CD4-positive, alpha-beta T cell treated with Interleukin-21 for 1 hour (primary cell): ENCODE measurements at regions not wholly inside any gene's neighbourhood (a gene's known extent, or its start where the extent isn't known, plus 50 kb on each side); places are given as distances from the start of the nearest gene placed in this dataset.
A peak's percentile ranks its signal among the peaks of the same experiment; 100 is the strongest.

Source experiments
- DNase-seq: peaks from one replicate; pipeline ENCODE4 v3.0.0-alpha.2; 2020

GRCh38 chr21:41671212-41671762 is 95.6 kb downstream of the RIPK4 start:
- DNase-seq: no peak

- DNase-seq: no peak
These were observed 96.6 kb downstream of the RIPK4 start for GRCh38 chr21:41670056-41670805.

DNA sequence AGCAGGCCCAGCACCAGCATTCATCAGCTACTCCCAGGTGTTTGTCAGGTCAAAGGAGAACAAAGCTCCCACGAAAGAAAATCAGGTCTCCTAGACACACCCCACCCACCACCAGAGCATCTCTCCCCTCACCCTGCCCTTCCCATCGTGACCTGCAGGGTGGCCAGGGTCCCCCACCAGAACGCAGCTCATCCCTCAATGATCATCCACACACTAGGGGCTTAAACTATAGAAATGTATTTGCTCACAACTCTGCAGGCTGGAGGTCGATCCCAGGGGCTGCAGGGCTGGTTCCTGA is 97.4 kb downstream of the RIPK4 start:
- DNase-seq: no peak

DNA sequence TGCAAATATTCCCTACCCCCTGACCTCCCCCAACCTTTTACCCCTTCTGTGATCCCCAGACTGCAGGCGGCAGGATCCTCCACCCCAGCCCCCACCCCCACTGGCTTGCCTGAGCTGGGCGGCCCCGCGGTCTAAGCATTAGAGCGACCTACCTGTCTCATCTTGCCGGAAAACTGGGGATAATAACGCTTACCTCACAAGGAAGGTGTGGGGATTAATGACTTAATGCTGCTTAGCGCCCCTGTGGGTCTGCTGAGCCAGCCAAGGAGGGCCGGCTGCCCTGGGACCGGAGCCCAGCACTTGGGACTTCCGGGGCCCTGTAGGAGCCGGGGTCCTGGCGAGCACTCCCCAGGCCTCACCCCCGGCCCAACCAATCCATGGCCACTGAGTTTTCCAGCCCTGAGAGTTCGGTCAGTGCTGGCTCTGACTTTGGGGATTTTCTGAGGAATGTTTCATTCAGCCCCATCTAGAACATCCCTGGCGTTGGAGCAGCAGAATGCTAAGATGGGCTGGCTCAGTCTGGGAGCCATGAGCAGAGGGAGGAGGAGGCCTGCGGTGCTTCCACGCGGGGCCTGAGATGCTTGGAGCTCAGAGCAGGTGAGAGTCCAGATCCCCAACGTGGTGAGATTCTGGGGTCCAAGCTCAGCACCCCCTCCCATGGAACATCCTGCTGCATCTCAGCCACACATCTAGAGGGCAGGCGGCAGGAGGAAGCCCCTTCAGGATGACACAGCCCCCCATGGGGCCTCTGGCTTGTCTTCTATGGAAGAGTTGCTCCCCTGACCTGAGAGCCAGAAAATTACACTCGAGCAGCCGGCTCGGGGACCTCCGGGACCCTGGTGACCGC is 97.9 kb downstream of the RIPK4 start:
- no peak for DNase-seq

DNA sequence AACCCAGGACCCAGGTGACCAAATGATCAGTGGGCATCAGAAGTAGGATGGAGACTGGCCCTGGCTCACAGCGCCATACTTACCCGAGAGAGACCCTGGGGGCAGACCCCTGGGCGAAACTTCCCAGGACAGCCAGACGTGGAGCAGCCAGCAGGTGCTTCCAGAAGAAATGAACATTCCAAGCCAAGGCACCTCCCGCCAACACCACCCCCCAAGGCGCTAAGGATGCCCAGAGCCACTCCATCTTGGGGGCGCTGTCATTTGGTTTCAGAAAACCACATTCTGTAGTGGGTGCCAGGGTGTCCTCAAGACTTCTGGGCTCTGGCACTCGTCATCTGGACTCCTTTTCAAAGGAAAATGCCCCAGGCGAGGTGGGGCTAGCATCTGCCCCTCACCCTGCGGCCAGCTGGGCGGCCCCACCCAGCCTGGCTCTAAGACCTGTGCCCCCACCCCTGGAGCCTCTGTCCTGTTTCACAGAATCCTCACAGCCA is 98.8 kb downstream of the RIPK4 start:
- no peak for DNase-seq

- DNase-seq: no peak
These were observed 99.7 kb downstream of the RIPK4 start for GRCh38 chr21:41667136-41667535.

DNA sequence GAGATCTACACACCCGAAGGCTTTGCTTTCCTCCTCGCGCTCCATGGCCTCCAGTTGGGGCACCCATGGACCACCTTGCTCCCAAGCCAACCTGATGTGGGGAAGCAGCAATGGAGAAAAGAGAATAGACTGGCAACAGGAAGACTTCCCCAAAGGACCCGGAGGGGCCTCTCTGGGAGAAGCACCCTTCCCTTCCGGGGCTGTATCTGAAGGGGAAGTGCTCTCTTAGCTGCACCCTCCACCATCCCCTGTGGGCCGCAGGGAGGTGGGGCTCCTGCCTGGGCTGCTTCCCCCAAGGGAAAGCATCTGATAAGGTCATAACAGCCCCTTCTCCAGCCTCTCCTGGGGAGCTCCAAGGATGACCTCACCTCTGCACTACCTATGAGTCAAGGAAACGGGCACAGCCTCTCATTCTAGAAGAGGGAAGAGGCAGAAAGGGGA is 100.2 kb downstream of the RIPK4 start:
- no peak for DNase-seq

DNA sequence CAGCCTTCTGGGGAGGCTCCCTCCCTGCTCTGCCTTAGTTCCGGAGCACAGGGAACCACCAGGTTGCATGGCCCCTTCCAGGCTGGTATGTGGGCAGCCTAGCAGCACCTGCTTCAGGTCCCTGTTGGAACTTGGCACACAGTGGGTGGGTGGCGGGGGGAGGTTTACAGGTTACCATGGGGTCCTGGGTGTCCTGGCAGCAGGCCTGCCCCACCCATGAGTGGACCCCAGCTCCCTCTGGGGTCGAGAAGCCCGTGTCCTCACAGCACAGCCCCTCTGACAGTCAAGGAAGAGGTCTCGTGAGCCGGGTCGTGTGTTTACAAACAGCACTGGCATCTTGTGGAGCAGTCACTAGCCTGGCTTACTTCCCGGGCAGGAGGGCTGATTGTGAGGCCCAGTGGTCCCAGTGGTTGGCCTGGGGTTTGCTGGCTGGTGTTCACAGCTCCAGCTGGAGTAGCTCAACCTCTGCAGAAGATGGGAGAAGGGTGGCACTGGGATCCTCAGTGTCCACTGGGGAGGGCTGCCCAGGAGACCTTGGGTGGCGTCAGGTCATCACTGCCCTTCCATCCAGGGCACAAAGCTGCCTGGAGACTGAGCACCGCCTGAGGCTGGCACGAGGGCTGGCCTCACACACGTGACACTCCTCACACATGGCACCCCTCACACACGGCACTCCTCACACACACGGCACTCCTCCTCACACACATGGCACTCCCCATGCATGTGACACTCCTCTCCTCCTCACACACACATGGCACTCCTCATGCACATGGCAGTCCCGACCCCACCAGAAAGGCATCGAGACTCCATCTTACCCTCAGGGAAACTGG is 100.9 kb downstream of the RIPK4 start:
- DNase-seq: no peak

- DNase-seq: no peak
These were observed 101.7 kb downstream of the RIPK4 start for GRCh38 chr21:41664881-41665765.

- peak; percentile 11 for DNase-seq
These were observed 102.8 kb downstream of the RIPK4 start for GRCh38 chr21:41663805-41664788.

DNA sequence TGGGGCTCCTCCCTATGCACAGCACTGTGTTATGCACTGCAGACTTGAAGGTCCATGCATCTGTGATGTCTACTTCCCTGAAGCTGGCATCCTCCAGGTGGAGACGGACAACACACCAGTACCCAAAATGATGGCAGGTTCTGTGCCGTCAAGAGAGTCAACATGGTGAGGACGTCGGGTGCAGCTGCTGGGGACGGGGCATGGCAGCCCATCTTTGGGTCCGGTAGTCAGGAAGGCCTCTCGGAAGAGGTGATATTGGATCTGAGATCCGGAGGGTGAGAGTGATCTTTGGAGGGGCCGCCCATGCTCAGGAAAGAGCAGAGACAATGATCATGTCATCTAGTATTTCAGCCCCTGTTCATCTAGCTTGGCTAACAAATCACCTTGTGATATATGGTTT is 104.1 kb downstream of the RIPK4 start:
- no peak for DNase-seq

DNA sequence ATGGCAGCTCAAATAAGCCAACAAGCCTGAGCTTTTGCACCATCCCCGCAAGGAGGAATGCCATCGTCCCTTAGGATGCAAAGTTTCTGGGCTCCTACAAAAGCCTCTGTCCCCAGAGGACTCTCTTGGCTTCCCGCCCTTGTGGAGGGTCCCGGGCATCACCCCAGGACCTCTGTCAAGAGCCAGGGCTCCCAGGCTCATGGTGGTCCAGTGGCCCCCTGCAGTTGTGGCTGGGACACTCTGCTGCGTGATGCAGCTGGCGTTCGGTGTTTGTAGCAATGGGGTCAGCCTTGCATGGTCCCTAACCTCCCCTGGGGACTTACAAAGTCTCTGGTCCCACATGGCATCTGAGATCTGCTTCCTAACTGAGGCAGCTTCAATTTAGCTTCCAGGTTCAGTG is 104.7 kb downstream of the RIPK4 start:
- no peak for DNase-seq

DNA sequence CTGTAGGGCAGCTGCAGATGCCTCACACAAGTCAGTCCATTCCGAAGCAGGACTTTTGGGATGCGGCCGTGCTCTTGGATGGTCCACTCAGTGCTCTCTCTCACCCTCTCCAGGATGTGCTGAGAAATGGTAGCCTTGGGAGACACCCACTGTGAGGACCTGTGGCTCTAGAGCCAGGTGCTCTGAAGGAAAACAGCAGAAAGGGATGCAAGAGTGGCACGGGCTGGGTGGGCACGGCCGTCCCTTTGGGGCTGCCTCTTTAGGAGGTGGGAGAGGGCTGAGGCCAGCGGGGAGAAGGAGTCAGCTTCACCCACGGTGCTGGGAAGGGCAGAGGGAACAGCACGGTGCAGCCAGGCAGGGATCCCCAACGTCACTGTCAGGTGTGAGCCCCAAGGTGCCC is 106.1 kb downstream of the RIPK4 start:
- no peak for DNase-seq

DNA sequence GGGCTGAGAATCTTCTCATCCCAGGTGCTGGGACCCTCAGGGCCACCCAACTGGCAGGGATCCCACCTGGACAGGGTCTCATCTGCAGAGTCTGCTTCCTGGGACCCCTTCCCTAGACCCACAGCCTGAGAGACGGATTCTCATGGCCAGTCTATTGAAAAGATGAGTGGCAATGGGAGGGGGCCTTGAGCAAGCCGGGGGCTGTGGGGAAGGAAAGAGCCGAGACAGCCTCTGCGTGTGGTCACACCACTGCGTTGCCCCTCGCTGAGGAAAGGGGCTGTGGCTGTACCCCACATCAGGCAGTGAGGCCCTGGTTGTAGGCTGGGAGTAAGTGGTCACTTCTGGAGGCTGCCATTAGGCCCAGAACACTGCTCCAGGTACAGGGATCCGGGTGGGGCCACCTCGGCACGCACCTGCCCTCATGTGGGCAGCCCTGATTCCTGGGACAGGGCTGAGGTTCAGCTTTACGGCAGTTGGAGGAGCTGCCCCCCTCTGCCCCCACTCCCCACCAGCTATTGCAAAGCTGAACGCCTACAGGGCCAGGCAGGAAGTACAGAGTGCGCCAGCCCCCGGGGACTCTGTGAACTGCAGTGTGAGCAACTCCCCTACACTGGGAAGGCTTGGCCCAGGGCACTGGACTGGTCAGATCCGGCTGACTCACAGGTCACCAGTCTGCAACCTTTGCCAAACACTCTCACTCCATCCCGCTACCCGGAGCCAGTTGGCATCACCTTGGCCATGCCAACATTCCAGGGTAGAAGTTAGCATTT is 106.9 kb downstream of the RIPK4 start:
- DNase-seq: no peak

DNA sequence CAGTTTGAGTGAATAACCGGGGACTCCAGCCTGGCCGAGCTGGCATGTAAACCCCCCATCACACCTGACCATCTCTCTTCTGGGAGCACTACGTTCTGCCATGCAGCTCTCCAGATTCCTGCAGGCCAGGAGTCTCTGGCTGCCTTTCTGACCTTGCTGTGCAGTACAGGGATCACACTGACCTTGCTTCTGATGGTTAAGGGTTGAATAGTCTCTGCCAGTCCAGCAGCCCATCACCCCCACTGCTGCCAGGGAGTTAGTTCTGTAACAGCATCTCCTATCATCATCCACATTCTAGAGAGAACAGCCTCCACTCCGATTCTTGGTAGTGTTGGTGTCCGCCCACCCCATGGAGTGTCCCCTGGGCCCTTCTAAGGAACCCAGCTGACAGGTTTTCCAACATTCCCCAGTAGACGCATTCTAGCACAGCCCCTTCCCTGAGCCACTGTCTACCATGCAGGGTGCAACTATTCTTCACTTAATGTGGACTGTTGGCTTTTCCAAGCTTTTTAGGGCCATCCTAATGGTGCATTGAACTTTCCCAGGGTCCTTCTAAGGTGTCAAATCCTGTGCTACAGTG is 109.8 kb downstream of the RIPK4 start:
- DNase-seq: no peak

DNA sequence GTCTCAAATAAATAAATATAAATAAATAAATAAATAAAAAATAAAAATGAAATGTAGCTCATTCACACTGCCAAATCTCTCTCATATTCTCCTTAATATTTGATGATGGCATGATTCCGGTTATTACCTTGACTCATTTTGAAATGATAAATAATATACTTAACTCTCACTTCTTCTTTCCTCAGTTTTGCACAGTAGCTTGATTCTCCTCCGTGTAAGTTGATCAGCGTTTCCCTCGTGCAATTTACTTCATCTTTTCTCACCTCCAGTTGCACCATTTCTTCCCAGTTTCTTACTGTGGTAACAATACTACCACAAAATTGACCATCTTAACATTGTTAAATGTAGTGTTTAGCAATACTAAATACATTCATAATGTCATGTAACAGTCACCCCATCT is 111.6 kb downstream of the RIPK4 start:
- no peak for DNase-seq

DNA sequence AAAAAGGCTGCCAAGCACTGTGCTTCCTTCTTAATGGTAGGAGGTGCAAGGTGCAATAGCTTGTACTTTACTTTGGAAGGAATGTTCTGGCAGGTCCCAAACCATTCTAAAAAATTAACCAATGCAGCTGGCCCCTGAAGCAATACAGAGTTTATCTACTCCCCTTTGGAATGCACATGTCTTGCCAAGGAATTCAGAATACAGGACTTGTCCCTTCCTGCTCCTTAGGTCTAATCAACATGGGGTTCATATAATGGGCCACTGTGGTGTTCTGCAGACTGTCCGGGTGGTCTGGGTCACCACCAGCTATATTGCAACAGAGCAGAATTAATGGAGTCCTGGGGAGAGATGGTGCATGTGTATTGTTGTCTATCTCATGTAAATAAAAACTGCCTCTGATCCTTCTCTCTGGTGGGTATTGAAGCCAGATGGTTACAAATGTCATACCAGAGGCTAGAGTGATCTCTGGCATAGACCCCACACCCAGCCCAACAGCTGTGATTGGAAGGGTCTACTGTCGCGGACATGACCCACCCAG is 112.8 kb downstream of the RIPK4 start:
- no peak for DNase-seq

DNA sequence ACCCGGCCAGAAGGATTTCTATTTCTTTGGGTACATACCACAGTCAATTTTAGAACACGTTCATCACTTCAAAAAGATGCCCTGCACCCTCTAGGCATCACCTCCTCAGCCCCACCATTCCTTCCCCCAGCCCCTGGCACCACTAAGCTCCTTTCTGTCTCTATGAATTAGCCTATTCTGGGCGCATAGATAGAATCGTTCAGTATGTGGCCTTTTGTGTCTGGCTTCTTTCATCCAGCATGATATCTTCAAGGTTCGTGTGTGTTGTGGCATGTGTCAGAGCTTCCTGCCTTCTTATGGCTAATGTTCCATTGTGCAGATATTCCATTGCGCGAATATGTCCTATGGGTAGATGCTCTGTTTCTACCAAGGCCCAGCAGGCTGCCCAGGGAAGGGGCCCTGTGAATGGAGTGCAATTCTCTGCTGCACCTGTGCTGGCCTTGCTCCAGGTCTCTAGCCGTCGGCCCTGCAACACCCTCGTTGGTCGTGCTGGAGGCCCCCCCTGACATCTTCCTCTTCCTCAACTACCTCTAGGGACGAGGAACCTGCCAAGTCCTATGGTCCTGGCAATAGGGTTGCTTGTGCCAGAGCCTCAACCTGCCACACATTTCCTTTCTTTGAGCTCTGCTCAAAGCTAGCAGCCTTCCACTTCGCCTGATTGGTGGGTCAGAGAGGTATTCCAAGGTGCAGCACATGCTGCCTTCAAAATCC is 113.5 kb downstream of the RIPK4 start:
- DNase-seq: no peak

DNA sequence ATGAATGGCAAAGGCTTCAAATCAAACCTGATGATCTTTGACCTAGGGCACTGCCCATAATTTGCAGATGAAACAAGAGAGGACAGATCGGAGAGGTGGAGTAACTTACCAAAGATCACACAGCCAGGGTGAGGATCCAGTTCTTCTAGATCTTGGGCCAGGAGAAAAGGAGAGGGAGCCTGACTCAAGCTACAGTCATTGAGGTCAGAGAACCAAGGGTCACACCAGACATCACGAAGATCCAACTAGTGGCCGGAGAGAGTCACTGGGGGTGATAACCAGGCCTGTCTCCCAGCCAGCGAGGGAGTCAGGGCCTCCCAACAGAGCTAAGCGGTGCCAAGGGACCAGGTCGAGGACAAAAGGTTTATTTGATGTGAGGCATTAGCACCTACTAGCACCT is 115.0 kb downstream of the RIPK4 start:
- DNase-seq: no peak
